ENCODE measurements at regions not wholly inside any gene's neighbourhood (a gene's known extent, or its start where the extent isn't known, plus 50 kb on each side); places are given as distances from the start of the nearest gene placed in this dataset.

DNA sequence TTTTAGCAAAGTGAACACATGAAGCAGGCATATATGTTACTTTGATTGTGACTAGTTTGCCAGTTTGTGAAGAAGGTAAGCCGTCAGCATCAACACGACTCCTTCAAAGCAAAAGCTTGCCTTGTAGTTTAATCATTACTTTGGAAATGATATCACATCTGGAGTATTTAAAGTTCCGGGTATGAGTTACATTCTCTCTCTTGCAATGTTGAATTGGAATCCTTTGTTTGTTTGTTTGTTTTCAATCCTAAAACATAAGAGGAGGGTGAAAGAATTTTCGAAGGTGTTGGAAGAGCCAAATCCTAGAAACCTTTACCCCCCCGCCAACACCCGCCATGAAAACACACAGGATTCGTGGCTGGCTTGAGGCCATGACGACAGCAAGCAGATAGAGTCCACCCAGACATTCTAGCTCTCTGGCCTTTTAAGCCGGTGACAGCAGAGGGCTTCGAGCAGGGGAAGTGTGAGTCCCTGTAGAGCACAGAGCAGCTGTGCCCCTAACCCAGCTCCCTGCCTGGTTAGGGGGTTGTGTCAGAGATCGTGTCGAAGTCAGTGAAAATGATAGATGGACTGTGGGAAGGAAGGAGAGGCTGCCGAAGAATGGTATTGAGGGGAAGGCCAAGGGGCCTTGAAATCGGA, 103.8 kb upstream of the SMIM21 start:
- DNase-seq (ENCODE audit: low spot score): no peak

DNA sequence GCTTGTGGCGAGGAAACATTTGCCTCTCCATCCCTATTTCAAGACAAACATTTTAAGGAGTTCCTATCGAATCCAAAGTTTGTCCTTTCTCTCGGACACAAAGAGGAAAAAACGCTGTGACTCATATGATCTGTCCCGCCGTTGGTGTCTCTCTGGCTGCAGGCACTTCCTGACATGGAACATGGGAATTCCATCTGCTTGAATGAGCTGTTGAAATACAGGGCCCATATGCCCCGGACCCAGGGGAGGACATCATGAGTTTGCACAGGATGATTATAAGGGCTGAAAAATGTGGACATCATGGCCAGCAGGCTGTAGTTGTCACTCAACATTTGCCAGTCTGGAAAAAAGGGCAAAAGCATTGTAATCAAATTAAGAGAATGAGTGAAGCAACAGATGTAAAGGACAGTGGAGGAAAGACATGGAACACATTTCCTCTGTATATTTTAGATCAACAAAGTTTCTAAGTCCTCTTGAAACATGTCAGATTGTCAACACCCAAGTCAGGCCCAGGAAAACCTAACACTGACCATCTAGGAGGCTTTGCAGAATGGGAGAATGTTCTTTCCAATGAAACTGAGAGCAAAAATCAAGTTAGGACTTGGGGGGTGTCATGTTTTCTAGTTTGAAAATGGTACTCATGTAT, 103.2 kb upstream of the SMIM21 start:
- DNase-seq (ENCODE audit: low spot score): no peak

DNA sequence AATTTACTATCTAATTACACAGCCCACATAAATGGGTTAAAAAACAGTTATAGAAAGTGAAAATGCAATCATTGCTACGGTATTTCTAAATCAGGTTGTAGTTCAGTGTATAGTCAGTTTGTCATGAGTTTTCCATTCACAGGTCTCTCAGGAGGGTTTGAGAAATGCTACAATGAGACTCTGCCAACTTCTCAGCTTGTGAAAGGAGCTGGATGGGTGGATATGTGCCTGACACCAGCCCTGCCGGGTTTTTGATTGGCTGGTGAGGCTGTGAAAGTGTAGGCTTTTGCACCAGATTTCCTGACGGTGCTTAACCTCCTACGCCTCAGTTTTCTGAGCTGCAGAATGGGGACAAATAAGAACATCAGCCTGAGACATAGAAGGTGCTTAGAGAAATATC, 102.6 kb upstream of the SMIM21 start:
- no peak for DNase-seq (ENCODE audit: low spot score)

DNA sequence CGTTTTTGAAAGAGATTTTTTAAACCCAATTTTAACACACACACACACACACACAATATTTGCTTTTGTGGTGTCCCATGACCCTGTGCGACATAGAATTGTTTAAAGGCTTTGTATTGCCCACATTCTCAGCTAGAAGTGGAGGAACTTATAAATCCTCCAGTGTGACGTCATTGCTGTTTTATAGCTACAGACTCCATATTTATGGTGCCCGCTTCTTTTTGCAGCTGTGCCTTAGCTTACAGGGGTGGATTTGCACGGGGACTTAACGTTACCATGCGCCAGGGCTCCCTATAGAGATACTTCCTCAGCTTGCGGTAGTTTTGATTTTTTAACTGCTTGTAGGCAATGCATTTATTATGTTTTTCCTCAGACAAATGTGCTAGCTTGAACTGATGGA, 101.9 kb upstream of the SMIM21 start:
- DNase-seq (ENCODE audit: low spot score): no peak

DNA sequence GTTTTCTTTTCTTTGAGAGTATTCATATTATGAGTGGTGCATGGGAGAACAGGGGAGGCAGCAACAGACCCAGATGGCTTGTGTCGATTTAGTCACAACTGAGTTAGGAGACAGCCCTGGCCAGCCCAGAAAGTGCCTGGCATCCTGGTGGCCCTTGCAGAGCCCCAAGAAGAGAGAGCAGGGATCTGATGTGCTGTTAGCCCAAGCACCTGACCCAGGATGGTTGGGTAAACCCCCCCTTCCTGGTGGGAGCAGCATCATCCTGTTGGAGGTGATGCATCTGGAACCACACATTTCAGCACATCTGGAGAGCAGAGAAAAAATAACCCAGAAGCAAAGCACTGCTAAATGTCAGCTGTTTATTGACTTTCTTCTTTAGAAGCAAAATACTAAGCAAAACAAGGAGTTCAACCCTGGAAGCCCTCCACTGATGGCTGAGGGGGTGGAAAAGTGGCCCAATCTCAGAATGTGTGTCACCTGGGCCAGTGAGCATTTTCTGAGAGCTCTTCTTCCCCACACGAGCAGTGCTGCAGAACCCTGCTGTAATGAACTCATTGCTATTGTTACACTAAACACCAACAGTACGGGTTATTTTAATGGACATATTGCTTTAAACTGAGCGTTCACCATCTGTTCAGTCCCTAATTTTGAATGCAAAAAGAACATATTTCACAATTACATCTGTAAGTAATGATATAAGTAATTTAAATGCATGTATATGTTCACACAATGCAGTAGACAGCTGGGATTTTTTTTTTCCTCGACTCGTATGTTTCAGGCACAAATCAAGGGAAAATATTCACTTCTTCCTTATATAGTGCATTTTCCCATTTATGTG, 100.6 kb upstream of the SMIM21 start:
- DNase-seq (ENCODE audit: low spot score): no peak

DNA sequence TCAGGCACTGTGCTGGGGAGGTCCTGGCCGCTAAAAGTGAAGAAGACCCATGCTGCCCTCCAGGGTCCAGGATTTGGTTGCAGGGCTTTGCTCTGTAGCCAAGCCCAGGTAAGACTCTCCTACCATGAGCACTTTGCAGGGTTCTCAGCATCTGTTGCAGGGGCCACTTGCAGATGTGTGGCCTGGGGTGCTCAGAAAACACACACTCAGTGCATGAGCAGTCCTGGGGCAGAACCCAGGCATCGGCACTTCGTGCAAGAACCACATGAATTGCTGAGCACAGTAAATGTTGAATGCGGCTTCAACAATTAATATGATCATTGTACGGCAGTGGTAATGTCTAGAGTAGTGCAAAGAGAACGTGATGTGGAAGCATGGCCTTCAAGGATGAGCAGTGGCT, 98.5 kb upstream of the SMIM21 start:
- DNase-seq (ENCODE audit: low spot score): no peak

DNA sequence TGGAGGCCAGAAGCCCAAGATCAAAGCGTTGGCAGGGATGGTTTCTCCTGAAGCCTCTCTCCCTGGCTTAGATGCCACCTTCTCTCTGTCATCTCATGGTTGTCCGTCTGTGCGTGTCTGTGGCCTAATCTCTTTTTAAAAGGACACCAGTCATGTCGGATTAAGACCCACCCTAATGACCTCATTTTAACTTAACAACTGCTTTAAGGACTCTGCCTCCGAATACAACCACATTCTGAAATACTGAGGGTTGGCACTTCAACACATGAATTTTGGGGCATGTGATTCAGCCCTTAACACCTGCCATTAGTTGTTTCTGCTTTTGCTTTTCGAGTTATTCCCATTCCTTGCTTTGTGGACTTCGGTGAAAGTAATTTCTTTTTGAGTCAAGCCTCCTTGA, 97.8 kb upstream of the SMIM21 start:
- DNase-seq (ENCODE audit: low spot score): no peak

DNA sequence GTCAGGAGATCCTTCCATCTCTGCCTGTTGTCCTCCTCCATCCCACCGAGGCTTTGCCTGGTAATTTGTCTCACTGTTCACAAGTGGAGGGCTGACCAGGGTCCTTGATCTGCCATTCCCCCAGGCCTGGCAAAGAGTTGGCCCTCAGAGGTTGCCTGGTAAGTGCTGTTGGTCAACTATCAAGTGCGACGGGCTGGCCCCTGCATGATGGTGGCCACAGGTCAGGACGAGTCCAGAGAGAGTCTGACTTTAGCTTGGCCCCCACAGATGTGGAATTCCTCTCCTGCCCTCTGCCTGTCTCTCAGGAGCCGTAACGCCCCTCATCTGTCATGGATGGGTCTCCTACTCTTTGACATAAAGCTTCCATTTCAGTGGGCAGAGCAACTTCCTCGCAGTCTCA, 97.3 kb upstream of the SMIM21 start:
- DNase-seq (ENCODE audit: low spot score): no peak

DNA sequence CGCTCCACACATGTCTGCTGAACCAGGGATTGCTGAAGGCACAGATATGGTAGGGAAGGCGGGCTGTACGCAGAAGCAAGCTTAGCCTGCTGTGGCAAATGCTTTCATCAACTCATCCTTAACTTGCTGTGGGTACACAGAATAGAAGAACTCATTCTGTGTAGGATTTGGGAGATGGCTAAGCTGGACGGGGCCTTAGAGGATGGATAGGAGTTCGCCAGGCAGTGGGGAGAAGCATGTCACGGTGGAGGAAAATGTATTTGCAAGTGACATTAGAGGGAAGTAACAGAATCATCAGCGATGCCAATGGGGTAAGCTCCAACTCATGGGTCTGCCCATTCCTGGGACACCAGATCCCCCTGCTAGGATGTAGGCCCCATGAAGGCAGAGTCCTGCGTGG, 96.7 kb upstream of the SMIM21 start:
- no peak for DNase-seq (ENCODE audit: low spot score)

DNA sequence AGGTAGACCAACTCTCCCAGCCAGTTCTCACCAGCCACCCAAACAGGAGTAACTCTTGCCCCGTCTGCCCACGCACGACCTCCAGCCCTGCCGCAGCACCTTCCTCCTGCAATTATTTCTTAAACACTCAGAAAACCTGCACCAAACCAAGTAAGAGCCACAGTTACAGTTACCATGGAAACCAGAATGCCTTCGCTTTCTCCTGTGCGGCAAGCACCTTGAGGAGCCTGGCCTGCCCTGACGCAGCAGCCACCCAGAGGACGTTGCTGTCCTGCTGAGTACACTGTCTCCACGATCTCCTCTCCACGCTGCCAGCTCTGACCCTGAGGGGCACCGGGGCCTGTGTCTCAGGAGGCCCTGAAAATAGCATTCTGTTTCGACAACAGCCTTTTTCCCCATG, 94.3 kb upstream of the SMIM21 start:
- DNase-seq (ENCODE audit: low spot score): no peak

DNA sequence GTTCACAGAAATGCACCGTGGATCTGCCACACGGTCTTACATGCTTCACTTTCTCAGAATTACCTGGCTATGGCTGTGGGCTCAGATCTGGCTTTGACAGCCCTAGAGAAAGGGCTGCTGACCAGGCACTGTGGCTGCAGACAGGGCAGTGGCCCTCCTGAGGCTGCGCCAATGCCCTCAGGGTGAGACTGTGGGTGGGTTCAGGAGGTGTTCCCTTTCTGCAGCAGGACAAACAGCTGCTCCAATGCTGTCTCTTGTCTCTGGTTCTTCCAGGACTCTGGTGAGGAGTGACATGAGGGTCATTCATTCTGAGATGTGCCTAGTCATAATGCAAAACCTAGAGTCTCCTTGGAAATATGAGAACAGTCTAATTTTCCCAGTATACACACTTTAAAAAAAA, 90.5 kb upstream of the SMIM21 start:
- no peak for DNase-seq (ENCODE audit: low spot score)

DNA sequence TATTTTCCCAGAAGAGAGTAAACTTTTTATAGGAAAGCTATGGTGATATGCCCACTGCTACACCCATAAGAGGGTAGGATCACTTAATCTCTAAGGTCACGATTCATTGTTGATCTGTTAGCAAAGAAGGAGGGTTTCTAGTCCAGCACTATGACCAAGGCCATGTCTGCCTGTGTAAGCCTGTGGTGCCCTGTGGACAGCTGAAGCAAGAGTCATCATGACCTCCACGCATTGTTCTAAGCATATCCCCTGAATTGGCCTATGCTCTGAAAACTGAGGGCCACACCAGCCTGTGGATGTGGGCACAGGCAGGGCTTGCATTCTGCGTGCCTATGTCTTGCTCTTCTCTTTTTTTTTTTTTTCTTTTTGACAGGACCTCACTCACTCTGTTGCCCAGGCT, 89.8 kb upstream of the SMIM21 start:
- DNase-seq (ENCODE audit: low spot score): no peak

DNA sequence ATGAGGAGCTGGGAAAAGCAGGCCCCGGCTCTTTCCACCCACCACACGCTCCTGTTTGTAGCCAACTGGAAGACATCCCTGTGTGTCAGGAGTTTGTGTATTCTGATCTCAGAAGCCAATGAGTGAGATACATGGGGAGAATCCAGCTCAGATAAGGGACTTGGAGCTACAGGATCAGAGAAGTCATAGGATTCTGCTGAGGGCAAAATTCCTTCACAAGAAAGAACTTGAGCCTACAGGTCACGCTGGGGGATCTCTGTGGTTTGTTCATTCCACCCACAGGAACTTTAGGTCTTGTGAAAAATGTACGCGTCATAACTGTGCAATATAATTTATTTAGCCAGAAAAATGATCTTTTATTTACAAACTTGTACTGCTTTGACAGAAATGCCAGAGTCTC, 80.1 kb upstream of the SMIM21 start:
- DNase-seq (ENCODE audit: low spot score): no peak

DNA sequence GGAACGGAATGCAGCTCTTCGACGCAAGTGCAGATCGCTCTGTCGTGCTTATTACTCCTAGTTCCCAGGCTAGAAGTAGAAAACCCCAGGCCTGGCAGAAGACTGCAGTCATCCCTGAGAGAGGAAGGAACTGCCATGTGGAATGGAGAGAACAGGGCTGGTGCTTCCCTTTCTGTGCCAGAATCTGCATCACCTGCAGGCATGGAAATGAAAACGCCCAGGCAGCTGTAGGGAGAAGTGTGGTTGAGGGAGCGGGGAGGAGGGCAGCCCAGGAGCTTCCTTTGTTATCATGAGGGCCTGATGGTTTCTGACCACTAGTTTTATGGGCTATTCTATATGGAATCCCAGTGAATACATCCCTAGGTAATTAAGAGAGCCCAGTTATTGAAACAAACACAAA, 79.4 kb upstream of the SMIM21 start:
- DNase-seq (ENCODE audit: low spot score): no peak

DNA sequence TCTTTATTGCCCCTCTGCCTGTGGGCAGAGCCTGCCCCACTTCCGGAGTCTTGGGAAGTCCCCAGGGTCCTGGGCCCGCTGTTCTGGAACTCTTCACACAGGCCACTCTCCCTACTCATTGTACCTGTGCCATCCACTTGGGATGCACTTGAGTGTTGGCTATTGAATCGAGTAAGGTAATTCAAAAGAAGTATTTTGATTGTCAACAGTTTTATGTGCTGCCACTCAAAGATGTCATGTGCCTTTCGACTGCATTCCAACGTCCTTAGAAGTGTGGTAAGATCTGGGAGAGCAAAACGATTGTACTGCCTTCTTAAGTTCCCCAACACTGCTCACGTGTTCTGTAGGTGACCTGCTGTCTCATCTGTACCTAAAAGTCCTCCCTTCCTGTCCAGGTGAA, 77.0 kb upstream of the SMIM21 start:
- DNase-seq (ENCODE audit: low spot score): no peak

DNA sequence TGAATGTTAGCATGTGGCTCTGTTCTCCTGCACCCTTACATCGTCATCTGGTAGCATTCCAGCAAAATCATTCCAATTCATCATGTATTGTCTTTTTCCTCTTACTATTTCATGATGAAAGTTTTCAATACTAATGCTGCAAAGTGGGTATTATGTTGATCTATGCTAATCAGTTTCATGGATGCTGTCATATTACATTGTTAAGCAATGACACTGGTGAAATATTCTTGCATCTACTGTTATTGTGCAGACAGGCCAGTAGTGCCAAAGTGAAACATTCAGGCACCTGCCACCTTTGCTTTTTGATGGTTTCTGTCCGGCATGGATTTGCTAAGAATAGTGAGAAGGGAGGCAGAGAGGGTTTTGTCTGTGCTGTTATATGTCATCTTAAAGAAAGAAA, 76.1 kb upstream of the SMIM21 start:
- no peak for DNase-seq (ENCODE audit: low spot score)

DNA sequence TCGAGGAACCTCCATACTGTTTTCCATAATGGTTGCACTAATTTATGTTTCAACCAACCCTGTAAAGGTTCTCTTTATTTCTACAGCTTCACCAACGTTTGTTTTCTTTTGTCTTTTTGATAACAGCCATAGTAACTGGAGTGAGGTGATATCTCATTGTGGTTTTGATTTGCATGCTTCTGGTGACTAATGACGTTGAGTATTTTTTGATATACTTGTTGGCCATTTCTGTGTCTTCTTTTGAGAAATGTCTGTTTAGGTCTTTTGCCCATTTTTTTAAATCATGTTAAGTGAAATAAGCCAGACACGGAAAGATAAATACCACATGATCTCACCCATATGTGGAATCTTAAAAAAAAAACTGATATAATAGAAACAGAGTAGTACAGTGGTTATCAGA, 74.8 kb upstream of the SMIM21 start:
- no peak for DNase-seq (ENCODE audit: low spot score)

DNA sequence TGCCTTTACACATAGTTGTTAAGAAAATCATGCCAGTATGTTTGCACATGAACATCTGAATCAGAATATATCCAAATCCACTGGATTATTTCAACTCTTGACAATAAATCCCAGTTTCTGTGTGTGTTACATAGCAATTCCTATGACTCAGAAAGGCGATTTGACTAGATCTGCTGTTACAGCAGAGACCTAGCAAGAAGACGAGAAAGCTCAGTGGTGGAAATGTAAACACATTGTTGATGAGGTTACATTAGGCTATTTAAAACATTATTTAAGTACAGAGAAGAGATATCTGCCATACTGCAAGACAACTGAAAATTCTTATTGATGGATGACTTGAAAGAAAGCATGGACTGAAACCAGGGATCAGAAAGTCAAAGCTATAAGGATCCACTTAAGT, 73.0 kb upstream of the SMIM21 start:
- no peak for DNase-seq (ENCODE audit: low spot score)

DNA sequence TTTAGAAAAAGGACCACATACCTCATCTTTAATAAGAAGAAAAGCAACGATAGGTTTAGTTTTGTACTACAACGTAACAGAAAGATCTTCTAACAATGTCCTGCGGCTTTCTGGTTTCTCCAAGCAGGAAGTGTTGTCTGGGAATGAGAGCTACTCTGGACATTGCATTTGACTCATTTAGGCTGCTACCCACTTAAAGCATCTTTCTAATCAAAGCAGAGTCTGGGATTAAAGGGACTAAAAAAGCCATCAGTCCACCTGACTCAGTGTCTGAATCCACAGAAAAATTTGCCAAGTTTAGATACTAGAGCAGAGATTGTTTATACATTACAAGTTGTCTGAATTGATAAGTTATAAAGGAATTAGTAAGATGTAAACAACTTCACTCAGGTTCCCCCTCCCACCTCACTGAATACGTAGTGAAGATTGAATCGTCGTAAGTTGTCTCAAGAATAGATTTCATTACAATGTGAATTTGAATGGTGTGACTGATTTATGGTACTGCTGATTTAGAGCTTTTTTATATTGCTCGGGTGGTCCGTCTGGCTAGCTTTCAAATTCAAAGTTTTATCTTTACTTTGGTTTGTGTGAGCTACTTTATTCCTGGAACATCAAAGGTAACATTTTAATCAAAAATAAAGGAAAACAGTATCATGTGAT, 70.2 kb upstream of the SMIM21 start:
- DNase-seq (ENCODE audit: low spot score): no peak

DNA sequence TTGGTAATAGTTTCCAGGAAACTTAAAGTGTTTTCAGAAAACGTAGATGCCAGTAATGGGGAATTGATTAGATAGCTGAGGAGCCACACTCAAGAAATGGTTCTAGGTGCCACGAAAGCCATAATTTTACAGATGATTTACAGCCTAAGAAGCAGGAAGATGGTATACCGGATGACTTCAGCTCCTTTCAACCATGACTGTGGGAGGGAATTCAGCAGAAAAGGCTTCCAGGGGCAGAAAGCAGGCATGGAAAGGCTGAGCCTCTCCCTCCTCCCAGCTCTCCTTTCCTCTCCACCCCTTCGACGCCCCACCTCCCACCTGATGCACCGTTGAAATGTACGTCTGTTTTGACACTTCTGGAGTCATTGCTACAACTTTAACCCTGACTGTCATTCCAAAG, 68.6 kb upstream of the SMIM21 start:
- no peak for DNase-seq (ENCODE audit: low spot score)

DNA sequence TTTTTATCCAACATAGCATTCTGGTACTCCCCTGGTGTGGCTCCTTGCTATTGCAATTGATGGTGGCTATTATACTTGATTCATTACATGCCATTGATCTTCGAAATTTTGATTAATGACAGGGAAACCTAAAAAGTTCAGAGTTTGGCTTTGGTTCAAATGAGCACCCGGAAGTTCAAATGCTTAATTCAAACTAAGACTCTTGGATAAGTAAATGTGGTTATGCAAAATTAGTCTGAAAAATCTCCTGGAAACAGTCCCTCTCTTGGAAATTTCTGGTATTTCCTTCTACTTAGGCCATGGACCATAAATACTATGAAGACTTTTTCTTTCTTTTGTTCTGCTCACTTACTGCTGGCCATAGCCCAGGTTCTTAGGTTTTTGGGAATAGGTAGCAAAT, 65.3 kb upstream of the SMIM21 start:
- DNase-seq (ENCODE audit: low spot score): no peak

DNA sequence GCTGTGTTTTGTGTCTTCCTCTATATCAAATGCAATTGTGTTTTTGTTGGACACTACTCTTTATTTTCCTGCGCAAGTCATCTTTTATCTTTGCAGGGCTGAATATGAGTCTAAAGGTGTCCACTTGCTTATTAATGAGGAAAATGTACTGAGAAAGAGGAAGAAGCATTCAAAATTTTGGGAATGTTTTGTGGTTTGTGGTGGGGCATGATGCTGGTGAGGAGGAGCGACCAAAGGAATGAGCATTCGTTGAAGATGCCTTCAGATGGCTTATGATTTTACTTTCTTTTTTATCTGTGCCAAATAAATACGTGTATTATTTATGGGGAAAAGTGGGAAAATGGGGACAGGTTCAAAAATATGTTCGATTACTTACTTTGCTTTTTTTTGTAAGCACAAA, 63.9 kb upstream of the SMIM21 start:
- no peak for DNase-seq (ENCODE audit: low spot score)
